Calu3 (cell line): ENCODE measurements at regions not wholly inside any gene's neighbourhood (a gene's known extent, or its start where the extent isn't known, plus 50 kb on each side); places are given as distances from the start of the nearest gene placed in this dataset.

Experiments
- BruUV-seq: library from RNA; stranded (reverse); fragments of 400-500 nt; replicated peaks from 2 replicates; lab custom pipeline; 2021; lab: Mats Ljungman, UMichigan
- CTCF ChIA-PET: fragments of 300-600 bp; sonication (Branson Sonifier 250); formaldehyde crosslinking; loops from one replicate; lab custom pipeline; 2022; ENCODE audit warnings: antibody characterized with exemption; lab: Charles Lee
- DNase-seq: peaks from one replicate; pipeline ENCODE4 v3.0.0; 2022
- H3K27ac Mint-ChIP-seq: one replicate; pipeline ENCODE4 v1.8.0; 2022; ENCODE audit warnings: mixed read lengths; ENCODE audit not compliant: unreplicated experiment
- H3K27me3 Mint-ChIP-seq: one replicate; pipeline ENCODE4 v1.8.0; 2022; ENCODE audit warnings: mixed read lengths; ENCODE audit not compliant: unreplicated experiment
- H3K36me3 Mint-ChIP-seq: one replicate; pipeline ENCODE4 v1.8.0; 2022; ENCODE audit warnings: mild to moderate bottlenecking, moderate library complexity, mixed read lengths; ENCODE audit not compliant: insufficient read depth, unreplicated experiment
- H3K4me1 Mint-ChIP-seq: one replicate; pipeline ENCODE4 v1.8.0; 2022; ENCODE audit warnings: mild to moderate bottlenecking, low read depth, mixed read lengths; ENCODE audit not compliant: unreplicated experiment
- H3K4me3 Mint-ChIP-seq: one replicate; pipeline ENCODE4 v1.8.0; 2022; ENCODE audit warnings: mild to moderate bottlenecking, low read depth, moderate library complexity, mixed read lengths; ENCODE audit not compliant: unreplicated experiment
- H3K9me3 Mint-ChIP-seq: one replicate; pipeline ENCODE4 v1.8.0; 2022; ENCODE audit warnings: low read depth, mixed read lengths; ENCODE audit not compliant: unreplicated experiment
- CTCF ChIP-seq: fragments of 200-600 bp; IDR thresholded peaks from one replicate; pipeline ENCODE4 v1.8.0; 2022; ENCODE audit warnings: antibody characterized with exemption; ENCODE audit not compliant: unreplicated experiment
- intact Hi-C: fragments of 100-400 bp; cut with micrococcal nuclease; formaldehyde crosslinking; loops from one replicate; pipeline ENCODE4 v1.10.0; 2022; ENCODE audit not compliant: unreplicated experiment

- no peaks in the 10 kb centered on the region for H3K9me3 Mint-ChIP-seq
- peaks cover 5% of the 10 kb centered on the region for H3K36me3 Mint-ChIP-seq
- H3K4me3 Mint-ChIP-seq = no peak overlapping the region
- CTCF ChIA-PET = no interaction called here
- intact Hi-C loops = no loop called here
- TF ChIP-seq CTCF = no peak
- H3K27ac Mint-ChIP-seq = no peak overlapping the region
- BruUV-seq = no TSS peak
- no peak for DNase-seq
- peaks cover 63% of the 10 kb centered on the region for H3K27me3 Mint-ChIP-seq
- H3K4me1 Mint-ChIP-seq = no peaks in the 10 kb centered on the region
These were observed 222.8 kb upstream of the TLE3 start for GRCh38 chr15:70320482-70320881.

- H3K36me3 Mint-ChIP-seq = peaks cover 1% of the 10 kb centered on the region
- CTCF ChIA-PET = no interaction called here
- no peak overlapping the region for H3K27ac Mint-ChIP-seq
- peaks cover 63% of the 10 kb centered on the region for H3K27me3 Mint-ChIP-seq
- DNase-seq = no peak
- H3K4me3 Mint-ChIP-seq = no peak overlapping the region
- no peak for TF ChIP-seq CTCF
- no peaks in the 10 kb centered on the region for H3K4me1 Mint-ChIP-seq
- no peaks in the 10 kb centered on the region for H3K9me3 Mint-ChIP-seq
- intact Hi-C loops = no loop called here
- no TSS peak for BruUV-seq
These were observed 222.4 kb upstream of the TLE3 start for GRCh38 chr15:70320077-70320476.

GRCh38 chr15:70319466-70319865 lies 221.7 kb upstream of the TLE3 start:
- H3K27ac Mint-ChIP-seq = no peak overlapping the region
- no TSS peak for BruUV-seq
- no peak for TF ChIP-seq CTCF
- H3K27me3 Mint-ChIP-seq = peaks cover 63% of the 10 kb centered on the region
- CTCF ChIA-PET = no interaction called here
- H3K9me3 Mint-ChIP-seq = no peaks in the 10 kb centered on the region
- DNase-seq = no peak
- H3K4me1 Mint-ChIP-seq = no peaks in the 10 kb centered on the region
- intact Hi-C loops = no loop called here
- no peaks in the 10 kb centered on the region for H3K36me3 Mint-ChIP-seq
- H3K4me3 Mint-ChIP-seq = no peak overlapping the region

- H3K36me3 Mint-ChIP-seq = no peaks in the 10 kb centered on the region
- H3K27ac Mint-ChIP-seq = no peak overlapping the region
- intact Hi-C loops = no loop called here
- BruUV-seq = no TSS peak
- no peak overlapping the region for H3K4me3 Mint-ChIP-seq
- H3K4me1 Mint-ChIP-seq = no peaks in the 10 kb centered on the region
- CTCF ChIA-PET = no interaction called here
- H3K9me3 Mint-ChIP-seq = no peaks in the 10 kb centered on the region
- peaks cover 63% of the 10 kb centered on the region for H3K27me3 Mint-ChIP-seq
- TF ChIP-seq CTCF = no peak
- no peak for DNase-seq
These were observed 221.1 kb upstream of the TLE3 start for GRCh38 chr15:70318594-70319465.
